ENCODE measurements at regions not wholly inside any gene's neighbourhood (a gene's known extent, or its start where the extent isn't known, plus 50 kb on each side); places are given as distances from the start of the nearest gene placed in this dataset.

- Histone ChIP-seq H3K27ac (ENCODE audit: control insufficient read depth, insufficient read depth, low read length) (no peak overlapping the region), H3K9ac (ENCODE audit: control insufficient read depth, extremely low read depth, insufficient read depth, low read length) (no peak overlapping the region), H2AFZ (ENCODE audit: control insufficient read depth, low read length) (no peak overlapping the region), H3K9me3 (ENCODE audit: control insufficient read depth, low read depth, low read length) (no peaks in the 10 kb centered on the region), H3K4me3 (ENCODE audit: control insufficient read depth in 2 of 3, extremely low read depth in 1 of 3, insufficient read depth in 2 of 3, low read depth in 1 of 3, low read length in 3 of 3) (no peak overlapping the region), H3K27me3 (ENCODE audit: control insufficient read depth, extremely low read depth, insufficient read depth, low read length) (no peaks in the 10 kb centered on the region), H4K20me1 (ENCODE audit: control insufficient read depth, extremely low read depth, insufficient read depth, low read length) (no peaks in the 10 kb centered on the region), H3K36me3 (ENCODE audit: control insufficient read depth in 2 of 2, extremely low read depth in 1 of 2, insufficient read depth in 2 of 2, low read length in 2 of 2) (no peaks in the 10 kb centered on the region), H3K4me1 (ENCODE audit: control insufficient read depth, extremely low read depth, insufficient read depth, low read length) (no peaks in the 10 kb centered on the region), H3K9me1 (ENCODE audit: control insufficient read depth, extremely low read depth, insufficient read depth, low read length) (no peaks in the 10 kb centered on the region), H3K79me2 (ENCODE audit: control insufficient read depth, insufficient read depth, low read length) (no peaks in the 10 kb centered on the region), H3K4me2 (ENCODE audit: control insufficient read depth, extremely low read depth, insufficient read depth, low read depth, low read length) (no peak overlapping the region)
- DNase-seq (ENCODE audit: low read depth, low spot score) (no peak), FAIRE-seq (no peak)
- TF ChIP-seq, protein P1, sequence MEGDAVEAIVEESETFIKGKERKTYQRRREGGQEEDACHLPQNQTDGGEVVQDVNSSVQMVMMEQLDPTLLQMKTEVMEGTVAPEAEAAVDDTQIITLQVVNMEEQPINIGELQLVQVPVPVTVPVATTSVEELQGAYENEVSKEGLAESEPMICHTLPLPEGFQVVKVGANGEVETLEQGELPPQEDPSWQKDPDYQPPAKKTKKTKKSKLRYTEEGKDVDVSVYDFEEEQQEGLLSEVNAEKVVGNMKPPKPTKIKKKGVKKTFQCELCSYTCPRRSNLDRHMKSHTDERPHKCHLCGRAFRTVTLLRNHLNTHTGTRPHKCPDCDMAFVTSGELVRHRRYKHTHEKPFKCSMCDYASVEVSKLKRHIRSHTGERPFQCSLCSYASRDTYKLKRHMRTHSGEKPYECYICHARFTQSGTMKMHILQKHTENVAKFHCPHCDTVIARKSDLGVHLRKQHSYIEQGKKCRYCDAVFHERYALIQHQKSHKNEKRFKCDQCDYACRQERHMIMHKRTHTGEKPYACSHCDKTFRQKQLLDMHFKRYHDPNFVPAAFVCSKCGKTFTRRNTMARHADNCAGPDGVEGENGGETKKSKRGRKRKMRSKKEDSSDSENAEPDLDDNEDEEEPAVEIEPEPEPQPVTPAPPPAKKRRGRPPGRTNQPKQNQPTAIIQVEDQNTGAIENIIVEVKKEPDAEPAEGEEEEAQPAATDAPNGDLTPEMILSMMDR (optimal IDR thresholded peaks at IDR 0.05 in 1 of 3, IDR thresholded peaks at IDR 0.05 in 1 of 3, conservative IDR thresholded peaks at IDR 0.05 in 1 of 3; ENCODE audit: extremely low read depth in 1 of 3, insufficient read depth in 2 of 3, low read length in 3 of 3): no peak
- no peak for TF ChIP-seq EZH2 (IDR thresholded peaks at IDR 0.05; ENCODE audit: low read length)
- dilution Hi-C loops (cut with MboI; ENCODE audit: extremely low pct_ligation_motif_present, low sequenced_read_pairs): no loop called here
Observed at GRCh38 chr3:103923907-103924306, 1442.8 kb upstream of the ALCAM start.

GRCh38 chr3:103924544-103924943, 1442.2 kb upstream of the ALCAM start:
- dilution Hi-C loops (cut with MboI; ENCODE audit: extremely low pct_ligation_motif_present, low sequenced_read_pairs): no loop called here
- no peaks in the 10 kb centered on the region for H3K9me3 ChIP-seq (ENCODE audit: control insufficient read depth, low read depth, low read length)
- no peak overlapping the region for H3K4me3 ChIP-seq (ENCODE audit: control insufficient read depth in 2 of 3, extremely low read depth in 1 of 3, insufficient read depth in 2 of 3, low read depth in 1 of 3, low read length in 3 of 3)
- H3K4me1 ChIP-seq (ENCODE audit: control insufficient read depth, extremely low read depth, insufficient read depth, low read length): no peaks in the 10 kb centered on the region
- no peak for FAIRE-seq
- no peaks in the 10 kb centered on the region for H3K79me2 ChIP-seq (ENCODE audit: control insufficient read depth, insufficient read depth, low read length)
- no peaks in the 10 kb centered on the region for H4K20me1 ChIP-seq (ENCODE audit: control insufficient read depth, extremely low read depth, insufficient read depth, low read length)
- no peak overlapping the region for H2AFZ ChIP-seq (ENCODE audit: control insufficient read depth, low read length)
- no peak for TF ChIP-seq EZH2 (IDR thresholded peaks at IDR 0.05; ENCODE audit: low read length)
- TF ChIP-seq, protein P1 (optimal IDR thresholded peaks at IDR 0.05 in 1 of 3, IDR thresholded peaks at IDR 0.05 in 1 of 3, conservative IDR thresholded peaks at IDR 0.05 in 1 of 3; ENCODE audit: extremely low read depth in 1 of 3, insufficient read depth in 2 of 3, low read length in 3 of 3): no peak
- DNase-seq (ENCODE audit: low read depth, low spot score): no peak
- H3K27me3 ChIP-seq (ENCODE audit: control insufficient read depth, extremely low read depth, insufficient read depth, low read length): no peaks in the 10 kb centered on the region
- no peaks in the 10 kb centered on the region for H3K9me1 ChIP-seq (ENCODE audit: control insufficient read depth, extremely low read depth, insufficient read depth, low read length)
- no peak overlapping the region for H3K27ac ChIP-seq (ENCODE audit: control insufficient read depth, insufficient read depth, low read length)
- H3K9ac ChIP-seq (ENCODE audit: control insufficient read depth, extremely low read depth, insufficient read depth, low read length): no peak overlapping the region
- no peak overlapping the region for H3K4me2 ChIP-seq (ENCODE audit: control insufficient read depth, extremely low read depth, insufficient read depth, low read depth, low read length)
- H3K36me3 ChIP-seq (ENCODE audit: control insufficient read depth in 2 of 2, extremely low read depth in 1 of 2, insufficient read depth in 2 of 2, low read length in 2 of 2): no peaks in the 10 kb centered on the region
